MM.1S (cell line): ENCODE measurements at regions not wholly inside any gene's neighbourhood (a gene's known extent, or its start where the extent isn't known, plus 50 kb on each side); places are given as distances from the start of the nearest gene placed in this dataset.

Experiments used
- EZH2 ChIP-seq: fragments of 300-600 bp; sonication (generic); optimal IDR thresholded peaks from 2 replicates; pipeline ENCODE3; 2017; ENCODE audit warnings: low read depth, mild to moderate bottlenecking, antibody characterized with exemption, low read length, mixed read lengths
- TF ChIP-seq, protein P1 (sequence below): fragments of 300-600 bp; sonication (generic); IDR thresholded peaks from 2 replicates; pipeline ENCODE4 v1.5.1; 2016; ENCODE audit warnings: antibody characterized with exemption, low read length, mixed read lengths

- TF ChIP-seq, protein P1, sequence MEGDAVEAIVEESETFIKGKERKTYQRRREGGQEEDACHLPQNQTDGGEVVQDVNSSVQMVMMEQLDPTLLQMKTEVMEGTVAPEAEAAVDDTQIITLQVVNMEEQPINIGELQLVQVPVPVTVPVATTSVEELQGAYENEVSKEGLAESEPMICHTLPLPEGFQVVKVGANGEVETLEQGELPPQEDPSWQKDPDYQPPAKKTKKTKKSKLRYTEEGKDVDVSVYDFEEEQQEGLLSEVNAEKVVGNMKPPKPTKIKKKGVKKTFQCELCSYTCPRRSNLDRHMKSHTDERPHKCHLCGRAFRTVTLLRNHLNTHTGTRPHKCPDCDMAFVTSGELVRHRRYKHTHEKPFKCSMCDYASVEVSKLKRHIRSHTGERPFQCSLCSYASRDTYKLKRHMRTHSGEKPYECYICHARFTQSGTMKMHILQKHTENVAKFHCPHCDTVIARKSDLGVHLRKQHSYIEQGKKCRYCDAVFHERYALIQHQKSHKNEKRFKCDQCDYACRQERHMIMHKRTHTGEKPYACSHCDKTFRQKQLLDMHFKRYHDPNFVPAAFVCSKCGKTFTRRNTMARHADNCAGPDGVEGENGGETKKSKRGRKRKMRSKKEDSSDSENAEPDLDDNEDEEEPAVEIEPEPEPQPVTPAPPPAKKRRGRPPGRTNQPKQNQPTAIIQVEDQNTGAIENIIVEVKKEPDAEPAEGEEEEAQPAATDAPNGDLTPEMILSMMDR, result no peak
- no peak for TF ChIP-seq EZH2
These were observed 76.0 kb upstream of the GTF3A start for GRCh38 chr13:27348461-27348860.
